IPS-NIHi11 (cell line): ENCODE measurements at regions not wholly inside any gene's neighbourhood (a gene's known extent, or its start where the extent isn't known, plus 50 kb on each side); places are given as distances from the start of the nearest gene placed in this dataset.

Source experiments
- DNase-seq: peaks from one replicate; pipeline ENCODE4 v3.0.0; 2012; ENCODE audit warnings: mixed read lengths, low spot score

GRCh38 chr2:128380061-128380889 is 61.6 kb upstream of the HS6ST1 start:
- DNase-seq = no peak

- DNase-seq = peak; percentile 55
Observed at GRCh38 chr2:128380961-128381938, 62.6 kb upstream of the HS6ST1 start.

- no peak for DNase-seq
Observed at GRCh38 chr2:128384446-128384845, 65.8 kb upstream of the HS6ST1 start.

GRCh38 chr2:128384956-128385355 is 66.3 kb upstream of the HS6ST1 start:
- no peak for DNase-seq

GRCh38 chr2:128385365-128385764 is 66.7 kb upstream of the HS6ST1 start:
- no peak for DNase-seq

- DNase-seq = no peak
Observed at GRCh38 chr2:128386066-128386465, 67.4 kb upstream of the HS6ST1 start.

GRCh38 chr2:128388499-128388941 is 69.9 kb upstream of the HS6ST1 start:
- DNase-seq = no peak

GRCh38 chr2:128389388-128390086 is 70.9 kb upstream of the HS6ST1 start:
- no peak for DNase-seq

- DNase-seq = no peak
Observed at GRCh38 chr2:128390256-128390990, 71.8 kb upstream of the HS6ST1 start.

GRCh38 chr2:128390991-128391630 is 72.4 kb upstream of the HS6ST1 start:
- DNase-seq = no peak

GRCh38 chr2:128391679-128392078 is 73.0 kb upstream of the HS6ST1 start:
- DNase-seq = no peak

- DNase-seq = no peak
Observed at GRCh38 chr2:128392207-128392606, 73.5 kb upstream of the HS6ST1 start.

GRCh38 chr2:128394007-128394730 is 75.5 kb upstream of the HS6ST1 start:
- no peak for DNase-seq

- no peak for DNase-seq
Observed at GRCh38 chr2:128395196-128395595, 76.5 kb upstream of the HS6ST1 start.

- peak; percentile 58 for DNase-seq
Observed at GRCh38 chr2:128395640-128396499, 77.2 kb upstream of the HS6ST1 start.

- DNase-seq = peak; percentile 63
Observed at GRCh38 chr2:128396500-128396891, 77.8 kb upstream of the HS6ST1 start.

GRCh38 chr2:128396946-128397345 is 78.3 kb upstream of the HS6ST1 start:
- no peak for DNase-seq

GRCh38 chr2:128399256-128399655 is 80.6 kb upstream of the HS6ST1 start:
- no peak for DNase-seq

GRCh38 chr2:128399690-128400291 is 81.1 kb upstream of the HS6ST1 start:
- no peak for DNase-seq
